K562 (cell line): ENCODE measurements at regions not wholly inside any gene's neighbourhood (a gene's known extent, or its start where the extent isn't known, plus 50 kb on each side); places are given as distances from the start of the nearest gene placed in this dataset.

Source experiments
- CC2D1A ChIP-seq: fragments of 450-650 bp; IDR thresholded peaks from 2 replicates; pipeline ENCODE4 v1.6.1; 2017; ENCODE audit warnings: mild to moderate bottlenecking
- CTCF ChIP-seq, 3 experiments: IDR thresholded peaks in 2 of 3; conservative IDR thresholded peaks in 1 of 3; 2 replicates each; pipeline ENCODE4 v1.5.1; 2011 to 2012; ENCODE audit warnings: low read length in 3 of 3, mild to moderate bottlenecking in 3 of 3, control low read depth in 2 of 3, improper control_type of control experiment in 1 of 3, inconsistent platforms in 1 of 3, low read depth in 1 of 3, mixed read lengths in 1 of 3, moderate library complexity in 1 of 3; ENCODE audit not compliant: insufficient read depth in 2 of 3
- REST ChIP-seq, 2 experiments: fragments of 450-650 bp; formaldehyde crosslinking in 1 of 2; IDR thresholded peaks; 2 replicates each; pipeline versions ENCODE4 v1.4.0 to v1.6.1; 2014 to 2020; ENCODE audit warnings: mild to moderate bottlenecking in 2 of 2, borderline replicate concordance in 1 of 2, low read depth in 1 of 2
- SMARCA4 ChIP-seq: fragments of 450-650 bp; IDR thresholded peaks from 2 replicates; pipeline ENCODE4 v1.6.1; 2016

DNA sequence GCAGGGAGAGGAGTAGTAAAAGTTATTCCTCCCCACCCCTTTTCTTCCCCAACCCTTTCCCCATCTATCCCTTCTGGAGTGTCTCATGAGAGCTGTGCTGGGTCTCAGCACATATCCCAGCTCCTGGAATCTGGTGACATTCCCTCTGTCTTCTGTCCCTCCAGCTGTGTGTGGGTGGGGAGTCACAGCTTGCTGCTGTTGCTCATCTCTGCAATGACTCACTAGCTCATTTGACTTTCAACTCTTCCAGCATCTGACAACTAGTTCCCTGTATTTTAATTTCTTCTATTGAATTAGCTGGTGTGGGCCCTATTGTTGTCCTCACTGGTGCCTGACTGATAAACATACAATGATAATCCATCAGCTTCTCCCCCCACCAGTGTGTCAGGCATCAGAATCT is 198.9 kb upstream of the AUTS2 start:
- TF ChIP-seq CTCF (IDR thresholded peaks at IDR 0.05 in 2 of 3, conservative IDR thresholded peaks at IDR 0.05 in 1 of 3; ENCODE audit: insufficient read depth in 2 of 3, low read depth in 1 of 3, low read length in 3 of 3) (no peak), CC2D1A (no peak), REST (IDR thresholded peaks at IDR 0.05; ENCODE audit: borderline replicate concordance) (no peak), REST (CRISPR knock-in tag; IDR thresholded peaks at IDR 0.05; ENCODE audit: low read depth) (no peak), SMARCA4 (no peak)
